ENCODE measurements at regions not wholly inside any gene's neighbourhood (a gene's known extent, or its start where the extent isn't known, plus 50 kb on each side); places are given as distances from the start of the nearest gene placed in this dataset.

DNA sequence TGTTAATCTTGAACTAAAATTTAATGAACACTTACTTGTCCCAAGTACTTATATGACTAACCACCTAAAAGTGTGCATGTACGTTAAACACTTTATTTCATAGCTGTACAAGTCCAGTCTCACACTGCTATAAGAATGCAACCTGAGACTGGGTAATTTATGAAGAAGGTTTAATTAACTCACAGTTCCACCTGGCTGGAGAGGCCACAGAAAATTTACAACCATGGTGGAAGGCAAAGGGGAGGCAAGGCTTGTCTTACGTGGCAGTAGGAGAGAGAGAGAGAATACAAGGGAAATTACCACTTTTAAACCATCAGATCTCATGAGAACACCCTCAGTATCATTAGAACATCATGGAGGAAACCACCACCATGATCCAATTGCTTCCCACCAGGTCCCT, 748.7 kb upstream of the HS3ST1 start:
- TF ChIP-seq, protein P1, sequence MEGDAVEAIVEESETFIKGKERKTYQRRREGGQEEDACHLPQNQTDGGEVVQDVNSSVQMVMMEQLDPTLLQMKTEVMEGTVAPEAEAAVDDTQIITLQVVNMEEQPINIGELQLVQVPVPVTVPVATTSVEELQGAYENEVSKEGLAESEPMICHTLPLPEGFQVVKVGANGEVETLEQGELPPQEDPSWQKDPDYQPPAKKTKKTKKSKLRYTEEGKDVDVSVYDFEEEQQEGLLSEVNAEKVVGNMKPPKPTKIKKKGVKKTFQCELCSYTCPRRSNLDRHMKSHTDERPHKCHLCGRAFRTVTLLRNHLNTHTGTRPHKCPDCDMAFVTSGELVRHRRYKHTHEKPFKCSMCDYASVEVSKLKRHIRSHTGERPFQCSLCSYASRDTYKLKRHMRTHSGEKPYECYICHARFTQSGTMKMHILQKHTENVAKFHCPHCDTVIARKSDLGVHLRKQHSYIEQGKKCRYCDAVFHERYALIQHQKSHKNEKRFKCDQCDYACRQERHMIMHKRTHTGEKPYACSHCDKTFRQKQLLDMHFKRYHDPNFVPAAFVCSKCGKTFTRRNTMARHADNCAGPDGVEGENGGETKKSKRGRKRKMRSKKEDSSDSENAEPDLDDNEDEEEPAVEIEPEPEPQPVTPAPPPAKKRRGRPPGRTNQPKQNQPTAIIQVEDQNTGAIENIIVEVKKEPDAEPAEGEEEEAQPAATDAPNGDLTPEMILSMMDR (IDR thresholded peaks at IDR 0.05; ENCODE audit: insufficient read depth in 1 of 2, low read depth in 1 of 2, low read length in 1 of 2, severe bottlenecking in 1 of 2, unreplicated experiment in 1 of 2) = no peak
- no peak for DNase-seq
- BruUV-seq (replicated peaks) = no TSS peak
- H3K27me3 Mint-ChIP-seq (ENCODE audit: insufficient read depth, unreplicated experiment) = no peaks in the 10 kb centered on the region
- H3K36me3 Mint-ChIP-seq (ENCODE audit: insufficient read depth, unreplicated experiment) = no peaks in the 10 kb centered on the region
- no peaks in the 10 kb centered on the region for H3K27me3 ChIP-seq (replicated peaks; ENCODE audit: control insufficient read depth, insufficient read depth, low read length)
- no peaks in the 10 kb centered on the region for H3K9me3 Mint-ChIP-seq (ENCODE audit: unreplicated experiment)
- no peaks in the 10 kb centered on the region for H3K4me1 Mint-ChIP-seq (ENCODE audit: low read depth, unreplicated experiment)
- H3K36me3 ChIP-seq (ENCODE audit: control insufficient read depth, insufficient read depth, low read length) = no peaks in the 10 kb centered on the region
- H3K4me3 ChIP-seq (ENCODE audit: low read depth, low read length) = no peak overlapping the region
- ChIA-PET POLR2A (no interaction called here), CTCF (no interaction called here)
- no peaks in the 10 kb centered on the region for H3K4me1 ChIP-seq
- intact Hi-C loops (cut with micrococcal nuclease; ENCODE audit: unreplicated experiment) = no loop called here
- H3K27ac Mint-ChIP-seq (ENCODE audit: unreplicated experiment) = no peak overlapping the region
- no peak overlapping the region for H3K4me3 Mint-ChIP-seq (ENCODE audit: unreplicated experiment)
- H3K9me3 ChIP-seq = no peaks in the 10 kb centered on the region

- TF ChIP-seq, protein P1 (IDR thresholded peaks at IDR 0.05; ENCODE audit: insufficient read depth in 1 of 2, low read depth in 1 of 2, low read length in 1 of 2, severe bottlenecking in 1 of 2, unreplicated experiment in 1 of 2) = no peak
- intact Hi-C loops (cut with micrococcal nuclease; ENCODE audit: unreplicated experiment) = no loop called here
- Mint-ChIP-seq H3K27me3 (ENCODE audit: insufficient read depth, unreplicated experiment) (peaks cover 2% of the 10 kb centered on the region), H3K4me1 (ENCODE audit: low read depth, unreplicated experiment) (no peaks in the 10 kb centered on the region), H3K36me3 (ENCODE audit: insufficient read depth, unreplicated experiment) (no peaks in the 10 kb centered on the region), H3K9me3 (ENCODE audit: unreplicated experiment) (no peaks in the 10 kb centered on the region), H3K27ac (ENCODE audit: unreplicated experiment) (no peak overlapping the region), H3K4me3 (ENCODE audit: unreplicated experiment) (no peak overlapping the region)
- no peaks in the 10 kb centered on the region for H3K9me3 ChIP-seq
- no peaks in the 10 kb centered on the region for H3K4me1 ChIP-seq
- ChIA-PET CTCF (no interaction called here), POLR2A (no interaction called here)
- DNase-seq = no peak
- H3K36me3 ChIP-seq (ENCODE audit: control insufficient read depth, insufficient read depth, low read length) = no peaks in the 10 kb centered on the region
- H3K27me3 ChIP-seq (replicated peaks; ENCODE audit: control insufficient read depth, insufficient read depth, low read length) = no peaks in the 10 kb centered on the region
- no TSS peak for BruUV-seq (replicated peaks)
- no peak overlapping the region for H3K4me3 ChIP-seq (ENCODE audit: low read depth, low read length)
Measured at GRCh38 chr4:12173496-12173895, 744.8 kb upstream of the HS3ST1 start.

GRCh38 chr4:12172198-12172973, 743.7 kb upstream of the HS3ST1 start:
- H3K27me3 Mint-ChIP-seq (ENCODE audit: insufficient read depth, unreplicated experiment) = peaks cover 2% of the 10 kb centered on the region
- intact Hi-C loops (cut with micrococcal nuclease; ENCODE audit: unreplicated experiment) = no loop called here
- Histone ChIP-seq H3K36me3 (ENCODE audit: control insufficient read depth, insufficient read depth, low read length) (no peaks in the 10 kb centered on the region), H3K4me1 (no peaks in the 10 kb centered on the region), H3K4me3 (ENCODE audit: low read depth, low read length) (no peak overlapping the region), H3K9me3 (no peaks in the 10 kb centered on the region), H3K27me3 (replicated peaks; ENCODE audit: control insufficient read depth, insufficient read depth, low read length) (no peaks in the 10 kb centered on the region)
- DNase-seq = no peak
- H3K4me3 Mint-ChIP-seq (ENCODE audit: unreplicated experiment) = no peak overlapping the region
- H3K27ac Mint-ChIP-seq (ENCODE audit: unreplicated experiment) = no peak overlapping the region
- BruUV-seq (replicated peaks) = no TSS peak
- ChIA-PET CTCF (no interaction called here), POLR2A (no interaction called here)
- TF ChIP-seq, protein P1 (IDR thresholded peaks at IDR 0.05; ENCODE audit: insufficient read depth in 1 of 2, low read depth in 1 of 2, low read length in 1 of 2, severe bottlenecking in 1 of 2, unreplicated experiment in 1 of 2) = no peak
- no peaks in the 10 kb centered on the region for H3K4me1 Mint-ChIP-seq (ENCODE audit: low read depth, unreplicated experiment)
- no peaks in the 10 kb centered on the region for H3K36me3 Mint-ChIP-seq (ENCODE audit: insufficient read depth, unreplicated experiment)
- no peaks in the 10 kb centered on the region for H3K9me3 Mint-ChIP-seq (ENCODE audit: unreplicated experiment)

All from Caco-2 (cell line).